HG02852 (cell line): ENCODE measurements at regions not wholly inside any gene's neighbourhood (a gene's known extent, or its start where the extent isn't known, plus 50 kb on each side); places are given as distances from the start of the nearest gene placed in this dataset.

Experiments
- ATAC-seq: cut with Tn5 transposase; IDR thresholded peaks from one replicate; pipeline ENCODE4 v1.9.1; 2021; ENCODE audit warnings: mild to moderate bottlenecking, moderate library complexity; ENCODE audit not compliant: unreplicated experiment

GRCh38 chr12:42812086-42812485 is 222.5 kb upstream of the PRICKLE1 start:
- no peak for ATAC-seq

GRCh38 chr12:42810006-42810405 is 220.5 kb upstream of the PRICKLE1 start:
- no peak for ATAC-seq

DNA sequence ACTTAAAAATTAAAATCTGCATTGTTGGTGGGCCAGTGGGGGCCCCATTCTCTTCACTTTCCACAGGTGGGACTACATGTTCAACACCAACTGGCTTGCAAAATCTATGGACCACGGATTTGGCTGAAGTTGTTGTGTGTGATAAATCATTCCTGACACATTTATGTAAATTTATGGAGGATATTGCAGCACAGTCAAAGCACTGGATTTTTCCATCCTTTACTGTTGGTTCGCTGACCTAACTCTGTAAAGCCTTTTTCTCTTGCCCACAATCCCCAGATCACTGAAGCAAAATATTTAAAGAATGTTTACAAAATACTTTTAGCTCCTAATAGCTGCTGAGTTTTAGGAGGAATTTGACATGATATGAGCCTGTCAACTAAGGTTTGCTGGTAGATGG is 219.7 kb upstream of the PRICKLE1 start:
- ATAC-seq, result no peak

- no peak for ATAC-seq
These were observed 218.2 kb upstream of the PRICKLE1 start for GRCh38 chr12:42807766-42808165.

DNA sequence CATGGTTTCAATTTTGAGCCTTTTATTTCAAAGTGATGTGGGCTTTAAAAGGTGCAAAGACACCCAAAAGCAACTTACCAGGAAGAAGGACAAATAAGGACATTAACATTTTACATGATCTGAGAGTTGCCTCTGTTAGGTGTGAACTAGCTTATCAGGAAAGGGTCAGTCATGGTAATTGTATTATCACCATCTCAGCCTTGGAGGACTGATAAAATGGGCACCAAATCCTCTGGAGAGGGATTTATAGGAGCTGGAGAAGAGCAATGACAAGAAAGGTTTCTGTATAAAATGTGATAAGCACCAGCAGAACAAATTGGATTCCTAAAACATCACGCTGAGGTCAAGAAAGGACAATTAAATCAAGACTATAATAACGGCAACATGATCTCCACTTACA is 217.7 kb upstream of the PRICKLE1 start:
- no peak for ATAC-seq

- no peak for ATAC-seq
These were observed 215.4 kb upstream of the PRICKLE1 start for GRCh38 chr12:42804928-42805327.

GRCh38 chr12:42802785-42803189 is 213.2 kb upstream of the PRICKLE1 start:
- ATAC-seq, result no peak

DNA sequence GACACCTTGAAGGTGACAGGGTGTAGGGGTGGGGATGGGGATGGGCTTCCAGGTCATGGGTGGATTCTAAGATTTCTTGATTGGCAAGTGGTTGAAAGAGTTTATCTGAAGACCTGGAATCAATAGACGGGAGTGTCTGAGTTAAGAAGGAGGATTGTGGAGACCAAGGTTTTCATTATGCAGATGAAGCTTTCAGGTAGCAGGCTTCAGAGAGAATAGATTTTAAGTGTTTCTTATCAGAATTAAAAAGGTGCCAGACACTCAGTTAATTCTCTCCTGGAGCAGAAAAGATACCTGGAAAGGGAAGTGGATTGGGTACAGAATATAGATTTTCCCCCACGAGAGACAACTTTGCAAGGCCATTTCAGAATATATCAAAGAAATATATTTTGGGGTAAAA is 211.7 kb upstream of the PRICKLE1 start:
- ATAC-seq, result no peak

DNA sequence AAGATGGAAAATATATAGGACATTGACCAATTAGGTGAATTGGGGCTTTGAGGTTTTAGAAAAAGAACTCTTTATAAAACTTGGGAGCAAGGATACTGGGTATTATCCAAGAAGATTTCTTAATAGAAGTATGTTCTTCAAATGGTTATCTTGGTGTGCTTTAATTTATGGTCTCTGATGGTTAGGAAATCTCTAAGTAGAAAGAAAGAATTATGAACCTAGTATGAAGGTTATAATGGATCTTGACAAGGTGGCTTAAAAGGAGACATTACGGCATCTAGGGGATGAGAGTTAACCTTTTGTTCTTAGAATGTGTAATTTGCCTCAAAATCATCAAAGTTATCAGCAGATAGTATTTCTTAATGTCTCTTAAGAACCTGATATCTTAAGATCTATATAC is 210.4 kb upstream of the PRICKLE1 start:
- no peak for ATAC-seq

DNA sequence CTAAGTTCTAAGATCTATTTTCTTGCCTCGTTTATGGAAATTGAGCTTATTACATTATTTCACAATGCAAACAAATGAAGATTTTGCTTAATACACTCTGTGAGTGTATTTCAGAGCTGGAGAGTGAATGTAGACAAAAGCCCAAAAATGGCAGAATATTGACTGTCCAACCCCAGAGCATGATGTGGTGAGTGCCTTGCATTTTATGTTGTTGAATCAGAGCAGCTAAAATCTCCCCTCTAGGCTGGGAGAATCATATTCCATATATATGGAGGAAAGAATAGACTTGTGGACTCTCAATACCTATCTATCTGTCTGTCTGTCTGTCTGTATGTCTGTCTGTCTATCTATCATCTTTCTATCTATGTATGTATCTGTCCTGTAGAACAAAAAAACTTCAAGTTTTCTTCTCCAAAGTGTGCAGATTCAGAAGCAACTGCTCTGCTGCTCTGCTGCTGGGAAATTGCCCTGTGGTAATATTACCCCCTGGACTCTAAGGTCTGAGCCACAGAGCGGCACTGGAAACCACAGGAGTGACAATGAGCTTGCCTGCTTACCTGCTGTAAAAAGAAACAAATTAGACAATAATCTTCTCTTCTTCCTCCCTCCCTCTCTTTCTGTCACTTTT is 209.4 kb upstream of the PRICKLE1 start:
- ATAC-seq, result no peak

GRCh38 chr12:42794806-42795205 is 205.3 kb upstream of the PRICKLE1 start:
- ATAC-seq, result no peak

DNA sequence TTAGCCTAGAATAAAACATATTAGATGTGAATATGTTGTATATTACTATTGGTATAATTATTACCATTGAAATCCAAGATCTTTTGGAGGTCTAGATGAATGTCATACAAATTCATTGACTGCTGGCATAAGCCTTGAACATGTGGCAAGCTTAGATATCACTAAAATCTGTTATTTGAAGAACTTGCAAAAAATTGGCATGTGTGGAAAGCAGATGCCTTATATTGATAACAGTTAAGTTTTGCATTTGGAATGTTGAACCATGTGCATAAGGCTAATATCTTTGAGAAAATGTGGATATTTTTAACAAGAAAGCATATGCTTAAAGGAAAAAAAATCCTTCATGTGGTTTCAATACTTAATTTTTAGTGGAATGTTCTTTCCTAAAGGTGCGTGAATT is 203.6 kb upstream of the PRICKLE1 start:
- ATAC-seq, result no peak

GRCh38 chr12:42792265-42792664 is 202.7 kb upstream of the PRICKLE1 start:
- no peak for ATAC-seq

DNA sequence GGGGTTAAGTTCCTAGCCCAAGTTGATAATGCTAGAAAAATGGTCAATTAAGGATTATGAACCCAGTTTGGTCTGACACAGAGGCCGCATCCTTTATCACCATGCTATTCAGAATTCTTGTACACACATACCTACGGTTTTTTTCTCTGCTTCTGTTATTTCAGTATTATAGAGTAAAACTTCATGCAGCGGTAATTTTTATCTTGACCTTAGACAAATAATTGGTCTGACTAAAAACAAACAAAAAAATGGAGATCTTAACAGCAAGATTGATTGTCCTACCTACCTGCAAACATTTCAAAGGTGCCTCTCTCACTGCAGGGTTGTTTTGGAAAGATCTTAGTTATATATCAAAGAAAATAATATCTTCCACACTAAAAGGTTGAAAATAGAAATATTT is 201.9 kb upstream of the PRICKLE1 start:
- no peak for ATAC-seq

- ATAC-seq, result no peak
These were observed 201.2 kb upstream of the PRICKLE1 start for GRCh38 chr12:42790761-42791151.

GRCh38 chr12:42789808-42790760 is 200.5 kb upstream of the PRICKLE1 start:
- no peak for ATAC-seq

DNA sequence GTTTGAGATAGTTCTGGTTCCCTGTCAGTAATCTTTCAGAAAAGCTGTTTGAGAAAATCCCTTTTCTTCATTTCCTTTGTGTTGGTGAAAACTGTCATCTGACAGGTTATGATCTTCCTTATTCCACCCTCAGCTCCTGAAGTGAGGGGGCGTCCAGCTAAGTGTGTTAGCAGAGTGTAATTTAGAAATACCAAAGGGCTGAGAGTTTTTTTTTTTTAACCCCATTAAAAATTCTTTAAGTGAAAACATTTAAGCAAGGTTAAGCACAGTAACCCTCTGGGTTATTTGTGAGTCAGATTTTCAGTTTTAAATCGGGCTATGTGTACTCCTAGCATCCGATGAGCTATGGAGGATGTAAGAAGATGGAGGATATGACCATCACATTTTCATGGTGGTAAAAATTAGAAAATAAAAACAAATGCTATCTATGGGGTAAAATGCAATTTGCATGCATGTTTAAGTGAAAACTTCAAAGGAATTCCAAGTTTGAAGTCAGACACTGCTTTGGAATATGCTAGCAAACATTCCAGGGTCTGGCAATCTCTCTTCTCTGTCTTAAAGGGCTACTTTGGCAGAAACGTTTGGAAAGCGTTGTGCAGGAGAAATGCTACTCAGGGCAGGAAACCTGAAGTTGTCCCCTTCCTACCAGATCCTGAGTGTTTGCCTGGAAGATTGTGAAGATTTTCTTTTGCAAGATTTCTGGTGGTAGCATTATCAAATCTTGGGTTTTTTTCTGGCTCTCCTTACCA is 197.0 kb upstream of the PRICKLE1 start:
- no peak for ATAC-seq

DNA sequence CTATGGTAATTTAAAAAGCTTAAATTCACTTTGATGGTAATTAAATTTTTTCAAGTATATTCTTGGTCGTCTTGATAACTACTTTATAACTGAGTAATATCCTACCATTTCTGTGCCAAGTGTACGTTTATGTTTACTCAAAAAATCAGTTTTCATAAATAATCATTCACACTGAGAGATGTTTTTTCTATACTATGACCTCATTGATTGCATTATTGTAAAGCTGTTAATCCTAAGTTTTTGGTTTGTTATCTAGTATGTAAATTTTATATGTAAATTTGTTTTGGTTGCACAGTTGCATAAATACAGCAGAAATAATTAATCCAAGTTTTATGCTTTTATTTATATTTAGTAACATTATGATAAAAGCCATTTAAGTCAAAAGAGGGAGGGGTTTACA is 196.4 kb upstream of the PRICKLE1 start:
- ATAC-seq, result no peak

DNA sequence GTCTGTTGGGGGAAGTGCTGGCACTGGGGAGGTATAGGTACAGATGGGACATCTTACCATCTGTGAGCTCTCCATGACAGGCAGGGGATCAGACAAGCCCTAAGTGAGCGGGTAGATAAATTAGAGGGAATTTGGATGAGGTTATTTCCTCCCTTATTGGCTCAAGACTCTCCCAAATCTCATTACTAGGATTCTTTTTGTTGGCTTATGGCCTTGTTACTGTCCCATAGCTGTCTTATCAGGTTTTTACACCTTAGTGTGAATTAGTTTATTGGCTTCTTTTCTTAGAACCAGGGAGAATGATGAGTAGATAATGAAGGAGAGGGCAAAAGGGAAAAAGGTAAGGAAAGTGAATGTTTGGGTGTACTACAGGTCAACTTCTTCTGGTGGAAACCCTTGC is 191.1 kb upstream of the PRICKLE1 start:
- ATAC-seq, result no peak

DNA sequence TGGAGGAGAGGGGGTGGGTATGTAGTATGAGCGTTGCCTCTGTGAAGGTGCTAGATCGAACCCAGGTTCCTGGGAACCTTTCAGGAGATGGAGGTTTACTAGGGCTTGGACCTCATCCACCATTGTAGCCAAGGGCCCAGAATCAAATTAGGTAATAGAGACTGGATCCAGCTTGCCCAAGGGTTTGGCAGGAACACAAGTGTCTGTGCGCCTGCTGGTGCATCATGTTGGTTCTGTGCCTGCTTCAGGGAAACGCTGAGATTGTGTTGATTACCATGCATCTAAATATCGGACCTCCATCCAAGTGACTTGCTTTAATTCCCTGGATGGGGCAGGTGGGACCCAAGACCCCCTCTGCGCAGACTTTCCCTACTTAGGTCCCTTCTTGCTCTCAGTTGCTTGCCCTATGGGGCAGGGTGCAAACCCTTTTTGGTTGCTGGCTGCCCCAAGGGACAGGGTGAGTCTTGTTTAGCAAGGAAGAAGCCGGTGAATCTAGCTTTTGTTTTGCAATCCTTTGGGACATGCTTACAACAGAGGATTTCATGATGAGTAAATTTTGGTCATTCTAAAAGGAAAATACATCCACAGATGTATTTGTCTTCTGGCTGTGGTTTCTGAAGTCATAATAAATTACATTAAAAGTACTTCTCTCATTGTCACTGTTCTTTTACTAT is 189.8 kb upstream of the PRICKLE1 start:
- no peak for ATAC-seq

DNA sequence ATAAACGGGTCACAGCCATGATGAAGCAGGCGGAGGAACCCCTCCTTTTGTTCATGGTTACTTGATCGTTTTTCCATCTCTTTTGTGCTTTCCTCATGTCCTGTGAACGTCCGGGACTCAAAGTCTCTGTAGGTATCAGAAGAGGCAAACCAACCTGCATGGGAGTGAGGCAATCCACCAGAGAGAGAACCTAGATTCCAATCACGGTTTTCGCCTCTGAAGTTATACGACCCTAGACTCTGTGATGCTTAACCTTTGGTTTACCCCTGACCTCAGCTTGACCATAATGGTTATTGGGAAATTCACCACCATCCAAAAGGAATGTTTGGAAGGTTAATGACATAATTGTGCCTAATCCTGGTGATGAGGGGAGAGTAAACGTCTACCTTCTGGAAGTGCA is 186.8 kb upstream of the PRICKLE1 start:
- ATAC-seq, result no peak
